ENCODE measurements at regions not wholly inside any gene's neighbourhood (a gene's known extent, or its start where the extent isn't known, plus 50 kb on each side); places are given as distances from the start of the nearest gene placed in this dataset.

DNA sequence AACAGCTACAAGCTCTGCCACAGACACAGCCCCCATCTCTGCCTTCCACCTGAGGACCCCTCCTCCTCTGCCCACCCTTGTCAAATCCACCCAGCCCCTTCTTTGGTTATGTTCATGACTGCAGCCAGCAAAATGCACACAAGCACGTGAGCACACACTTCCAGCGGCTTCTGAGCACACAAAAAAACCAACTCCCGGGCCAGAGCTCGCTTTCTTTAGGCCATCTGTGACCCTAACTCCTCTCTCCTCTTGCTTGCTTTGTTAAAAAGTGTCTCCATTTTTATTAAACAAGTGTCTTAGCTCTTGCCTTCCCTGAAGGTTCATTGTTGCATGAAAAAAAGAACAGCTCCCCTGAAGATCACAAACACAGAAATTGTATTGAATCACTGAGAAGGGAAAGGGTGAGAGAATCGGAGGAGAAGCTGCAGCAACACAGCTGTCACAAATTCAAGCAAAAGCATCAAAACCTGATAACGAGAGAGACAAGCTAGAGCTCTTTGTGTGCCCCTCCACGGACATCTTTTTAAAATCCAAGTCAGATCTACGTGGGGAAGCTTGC is 142.1 kb downstream of the CD83 start:
- no peak for TF ChIP-seq EZH2 (IDR thresholded peaks at IDR 0.05; ENCODE audit: low read depth)
- TF ChIP-seq, protein P1, sequence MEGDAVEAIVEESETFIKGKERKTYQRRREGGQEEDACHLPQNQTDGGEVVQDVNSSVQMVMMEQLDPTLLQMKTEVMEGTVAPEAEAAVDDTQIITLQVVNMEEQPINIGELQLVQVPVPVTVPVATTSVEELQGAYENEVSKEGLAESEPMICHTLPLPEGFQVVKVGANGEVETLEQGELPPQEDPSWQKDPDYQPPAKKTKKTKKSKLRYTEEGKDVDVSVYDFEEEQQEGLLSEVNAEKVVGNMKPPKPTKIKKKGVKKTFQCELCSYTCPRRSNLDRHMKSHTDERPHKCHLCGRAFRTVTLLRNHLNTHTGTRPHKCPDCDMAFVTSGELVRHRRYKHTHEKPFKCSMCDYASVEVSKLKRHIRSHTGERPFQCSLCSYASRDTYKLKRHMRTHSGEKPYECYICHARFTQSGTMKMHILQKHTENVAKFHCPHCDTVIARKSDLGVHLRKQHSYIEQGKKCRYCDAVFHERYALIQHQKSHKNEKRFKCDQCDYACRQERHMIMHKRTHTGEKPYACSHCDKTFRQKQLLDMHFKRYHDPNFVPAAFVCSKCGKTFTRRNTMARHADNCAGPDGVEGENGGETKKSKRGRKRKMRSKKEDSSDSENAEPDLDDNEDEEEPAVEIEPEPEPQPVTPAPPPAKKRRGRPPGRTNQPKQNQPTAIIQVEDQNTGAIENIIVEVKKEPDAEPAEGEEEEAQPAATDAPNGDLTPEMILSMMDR (conservative IDR thresholded peaks at IDR 0.05) = no peak
